HepG2 (cell line): ENCODE measurements at regions not wholly inside any gene's neighbourhood (a gene's known extent, or its start where the extent isn't known, plus 50 kb on each side); places are given as distances from the start of the nearest gene placed in this dataset.

Experiments used
- ATAC-seq: fragments of 200-7000 bp; cut with Tn5 transposase; 3 replicates; pipeline ENCODE4 v1.9.1; 2020; ENCODE audit warnings: mild to moderate bottlenecking, moderate library complexity
- BruUV-seq: library from RNA; stranded (reverse); fragments of 400-500 nt; replicated peaks from 2 replicates; lab custom pipeline; 2021; lab: Mats Ljungman, UMichigan
- CTCF ChIA-PET: fragments of 300-600 bp; formaldehyde crosslinking; extraction: SDS; loops from one replicate; lab custom pipeline; 2021; ENCODE audit warnings: low total read pairs, inconsistent platforms, low intra/inter-chr PET ratio; lab: Yijun Ruan, JAX
- POLR2A ChIA-PET: fragments of 350-600 bp; sonication (Branson Sonifier 250); formaldehyde crosslinking; loops from one replicate; lab custom pipeline; 2020; ENCODE audit warnings: antibody characterized with exemption, inconsistent platforms; lab: Yijun Ruan, JAX
- DNase-seq: peaks from one replicate; pipeline ENCODE4 v3.0.0-alpha.2; 2015; ENCODE audit warnings: low spot score
- FAIRE-seq: peaks from 3 replicates; lab custom pipeline; 2011; peaks lifted over from hg19 to GRCh38; lab: Jason Lieb, UNC
- H2AFZ ChIP-seq: one replicate; pipeline ENCODE4 v1.6.1; 2011; ENCODE audit warnings: low read length, inconsistent platforms
- H3K27ac ChIP-seq: fragments of 300-600 bp; 3 replicates; pipeline ENCODE4 v1.8.0; 2011; ENCODE audit warnings: mixed run types, mild to moderate bottlenecking, mixed read lengths, low read length, inconsistent platforms; ENCODE audit not compliant: insufficient read depth; ENCODE audit errors: extremely low read length
- H3K27me3 ChIP-seq, 2 experiments: fragments of 200-600 bp in 1 of 2; 2 replicates in 1 of 2; 3 replicates in 1 of 2; pipeline versions ENCODE4 v1.6.0 to v1.8.0; 2011; ENCODE audit warnings: low read length in 2 of 2, mild to moderate bottlenecking in 2 of 2, moderate library complexity in 2 of 2, inconsistent platforms in 1 of 2; ENCODE audit not compliant: insufficient read depth in 2 of 2, control insufficient read depth in 1 of 2
- H3K36me3 ChIP-seq, 2 experiments: fragments of 200-600 bp in 1 of 2; replicated peaks in 1 of 2; 2 replicates in 1 of 2; 3 replicates in 1 of 2; pipeline versions ENCODE4 v1.5.1 to v1.8.0; 2011; ENCODE audit warnings: low read length in 2 of 2, inconsistent platforms in 1 of 2; ENCODE audit not compliant: insufficient read depth in 2 of 2, control insufficient read depth in 1 of 2
- H3K4me1 ChIP-seq: 2 replicates; pipeline ENCODE4 v1.5.1; 2012; ENCODE audit warnings: low read length, inconsistent platforms; ENCODE audit not compliant: insufficient read depth
- H3K4me2 ChIP-seq: 2 replicates; pipeline ENCODE4 v1.6.0; 2011; ENCODE audit warnings: low read depth, low read length, inconsistent platforms
- H3K4me3 ChIP-seq, 3 experiments: fragments of 200-600 bp in 1 of 3; sonication (generic), shearing (Covaris generic) in 1 of 3; replicated peaks in 1 of 3; 2 replicates each; pipeline ENCODE4 v1.5.1; 2011 to 2016; ENCODE audit warnings: low read length in 3 of 3, inconsistent platforms in 2 of 3, low read depth in 2 of 3, mild to moderate bottlenecking in 2 of 3, control low read depth in 1 of 3, mixed read lengths in 1 of 3; ENCODE audit not compliant: insufficient read depth in 1 of 3
- H3K79me2 ChIP-seq: one replicate; pipeline ENCODE4 v1.6.1; 2011; ENCODE audit warnings: low read length, inconsistent platforms; ENCODE audit not compliant: insufficient read depth
- H3K9ac ChIP-seq: 2 replicates; pipeline ENCODE4 v1.6.0; 2011; ENCODE audit warnings: mild to moderate bottlenecking, low read depth, low read length, inconsistent platforms; ENCODE audit not compliant: insufficient read depth
- H3K9me3 ChIP-seq: 2 replicates; pipeline ENCODE4 v1.5.1; 2012; ENCODE audit warnings: mild to moderate bottlenecking, low read length
- H4K20me1 ChIP-seq: 2 replicates; pipeline ENCODE4 v1.6.0; 2011; ENCODE audit warnings: inconsistent platforms, mild to moderate bottlenecking, low read length, moderate library complexity; ENCODE audit not compliant: insufficient read depth
- CEBPG ChIP-seq: IDR thresholded peaks from 2 replicates; pipeline ENCODE4 v1.6.1; 2016
- FOSL2 ChIP-seq: sonication (generic); formaldehyde crosslinking; IDR thresholded peaks from 2 replicates; pipeline ENCODE4 v1.4.0; 2020; ENCODE audit warnings: missing genetic modification reagents
- SALL1 ChIP-seq: sonication (generic); formaldehyde crosslinking; IDR thresholded peaks from 2 replicates; pipeline ENCODE4 v1.8.0; 2022; ENCODE audit warnings: mild to moderate bottlenecking, missing genetic modification reagents
- SOX6 ChIP-seq, 2 experiments: fragments of 450-650 bp in 1 of 2; sonication (generic) in 1 of 2; formaldehyde crosslinking in 1 of 2; IDR thresholded peaks; 2 replicates each; pipeline versions ENCODE4 v1.4.0 to v1.6.1; 2017 to 2020; ENCODE audit warnings: antibody characterized with exemption in 1 of 2, mild to moderate bottlenecking in 1 of 2, missing genetic modification reagents in 1 of 2
- THAP7 ChIP-seq: sonication (generic); formaldehyde crosslinking; IDR thresholded peaks from 2 replicates; pipeline ENCODE4 v1.8.1; 2023; ENCODE audit warnings: mild to moderate bottlenecking, missing genetic modification reagents
- ZBTB46 ChIP-seq: sonication (generic); formaldehyde crosslinking; IDR thresholded peaks from 2 replicates; pipeline ENCODE4 v1.4.0; 2020; ENCODE audit warnings: mild to moderate bottlenecking, missing genetic modification reagents, borderline replicate concordance
- ZBTB7A ChIP-seq: sonication (generic); formaldehyde crosslinking; IDR thresholded peaks from 2 replicates; pipeline ENCODE4 v1.8.0; 2022; ENCODE audit warnings: mild to moderate bottlenecking, missing genetic modification reagents
- ZNF160 ChIP-seq: sonication (generic); formaldehyde crosslinking; IDR thresholded peaks from 2 replicates; pipeline ENCODE4 v1.8.0; 2022; ENCODE audit warnings: mild to moderate bottlenecking, inconsistent platforms, missing genetic modification reagents
- ZNF609 ChIP-seq: sonication (generic); formaldehyde crosslinking; IDR thresholded peaks from 2 replicates; pipeline ENCODE4 v1.4.0; 2020; ENCODE audit warnings: mild to moderate bottlenecking, missing genetic modification reagents, borderline replicate concordance
- ZNF777 ChIP-seq: sonication (generic); formaldehyde crosslinking; IDR thresholded peaks from 2 replicates; pipeline ENCODE4 v1.4.0; 2020; ENCODE audit warnings: missing genetic modification reagents
- ZNF788 ChIP-seq: sonication (generic); formaldehyde crosslinking; IDR thresholded peaks from 2 replicates; pipeline ENCODE4 v1.5.0; 2020; ENCODE audit warnings: mild to moderate bottlenecking, missing genetic modification reagents, borderline replicate concordance
- WGBS: methylation state at CpG from one replicate; pipeline ENCODE4 v1.1.6; 2017; ENCODE audit warnings: low lambda C conversion rate; 5-methylcytosine and 5-hydroxymethylcytosine counted together
- in situ Hi-C: cut with HindIII; loops from 2 replicates; pipeline ENCODE4 v1.10.0; 2017; ENCODE audit warnings: low pct_unique_long_range_greater_than_20kb; ENCODE audit not compliant: extremely low pct_ligation_motif_present
- intact Hi-C: fragments of 100-400 bp; cut with micrococcal nuclease; formaldehyde crosslinking; loops from one replicate; pipeline ENCODE4 v1.10.0; 2022; ENCODE audit not compliant: unreplicated experiment
- TF ChIP-seq, protein P1 (sequence below): sonication (generic); formaldehyde crosslinking; IDR thresholded peaks from 2 replicates; pipeline ENCODE4 v1.9.0; 2022; ENCODE audit warnings: missing genetic modification reagents, mild to moderate bottlenecking, borderline replicate concordance
- TF ChIP-seq, protein P2 (sequence below): sonication (generic); formaldehyde crosslinking; IDR thresholded peaks from 2 replicates; pipeline ENCODE4 v1.5.0; 2020; ENCODE audit warnings: mild to moderate bottlenecking, missing genetic modification reagents

GRCh38 chr3:150351398-150351797 is 56.7 kb upstream of the TSC22D2 start:
- no TSS peak for BruUV-seq
- H3K9me3 ChIP-seq: no peaks in the 10 kb centered on the region
- no peaks in the 10 kb centered on the region for H3K36me3 ChIP-seq
- intact Hi-C loops: no loop called here
- H4K20me1 ChIP-seq: no peaks in the 10 kb centered on the region
- 95% methylated on average over 3 of the region's 3 CpGs for WGBS
- no peak overlapping the region for H3K9ac ChIP-seq
- CTCF ChIA-PET: no interaction called here
- no peak overlapping the region for H3K27ac ChIP-seq
- H3K4me2 ChIP-seq: no peak overlapping the region
- no peak for FAIRE-seq
- no peak overlapping the region for H3K4me3 ChIP-seq
- no peaks in the 10 kb centered on the region for H3K4me1 ChIP-seq
- no peak for DNase-seq
- H3K27me3 ChIP-seq: no peaks in the 10 kb centered on the region
- POLR2A ChIA-PET: no interaction called here
- ATAC-seq: no peak
- H3K79me2 ChIP-seq: no peaks in the 10 kb centered on the region
- in situ Hi-C loops: no loop called here
- H2AFZ ChIP-seq: no peak overlapping the region
- TF ChIP-seq, protein P1, sequence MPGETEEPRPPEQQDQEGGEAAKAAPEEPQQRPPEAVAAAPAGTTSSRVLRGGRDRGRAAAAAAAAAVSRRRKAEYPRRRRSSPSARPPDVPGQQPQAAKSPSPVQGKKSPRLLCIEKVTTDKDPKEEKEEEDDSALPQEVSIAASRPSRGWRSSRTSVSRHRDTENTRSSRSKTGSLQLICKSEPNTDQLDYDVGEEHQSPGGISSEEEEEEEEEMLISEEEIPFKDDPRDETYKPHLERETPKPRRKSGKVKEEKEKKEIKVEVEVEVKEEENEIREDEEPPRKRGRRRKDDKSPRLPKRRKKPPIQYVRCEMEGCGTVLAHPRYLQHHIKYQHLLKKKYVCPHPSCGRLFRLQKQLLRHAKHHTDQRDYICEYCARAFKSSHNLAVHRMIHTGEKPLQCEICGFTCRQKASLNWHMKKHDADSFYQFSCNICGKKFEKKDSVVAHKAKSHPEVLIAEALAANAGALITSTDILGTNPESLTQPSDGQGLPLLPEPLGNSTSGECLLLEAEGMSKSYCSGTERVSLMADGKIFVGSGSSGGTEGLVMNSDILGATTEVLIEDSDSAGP (CRISPR knock-in tag): no peak
- no peak for TF ChIP-seq ZNF777 (CRISPR knock-in tag)
- TF ChIP-seq SALL1 (CRISPR knock-in tag): no peak
- TF ChIP-seq FOSL2 (CRISPR knock-in tag): no peak
- TF ChIP-seq ZNF788 (CRISPR knock-in tag): no peak
- TF ChIP-seq THAP7 (CRISPR knock-in tag): no peak
- no peak for TF ChIP-seq CEBPG
- no peak for TF ChIP-seq ZNF609 (CRISPR knock-in tag)
- TF ChIP-seq, protein P2, sequence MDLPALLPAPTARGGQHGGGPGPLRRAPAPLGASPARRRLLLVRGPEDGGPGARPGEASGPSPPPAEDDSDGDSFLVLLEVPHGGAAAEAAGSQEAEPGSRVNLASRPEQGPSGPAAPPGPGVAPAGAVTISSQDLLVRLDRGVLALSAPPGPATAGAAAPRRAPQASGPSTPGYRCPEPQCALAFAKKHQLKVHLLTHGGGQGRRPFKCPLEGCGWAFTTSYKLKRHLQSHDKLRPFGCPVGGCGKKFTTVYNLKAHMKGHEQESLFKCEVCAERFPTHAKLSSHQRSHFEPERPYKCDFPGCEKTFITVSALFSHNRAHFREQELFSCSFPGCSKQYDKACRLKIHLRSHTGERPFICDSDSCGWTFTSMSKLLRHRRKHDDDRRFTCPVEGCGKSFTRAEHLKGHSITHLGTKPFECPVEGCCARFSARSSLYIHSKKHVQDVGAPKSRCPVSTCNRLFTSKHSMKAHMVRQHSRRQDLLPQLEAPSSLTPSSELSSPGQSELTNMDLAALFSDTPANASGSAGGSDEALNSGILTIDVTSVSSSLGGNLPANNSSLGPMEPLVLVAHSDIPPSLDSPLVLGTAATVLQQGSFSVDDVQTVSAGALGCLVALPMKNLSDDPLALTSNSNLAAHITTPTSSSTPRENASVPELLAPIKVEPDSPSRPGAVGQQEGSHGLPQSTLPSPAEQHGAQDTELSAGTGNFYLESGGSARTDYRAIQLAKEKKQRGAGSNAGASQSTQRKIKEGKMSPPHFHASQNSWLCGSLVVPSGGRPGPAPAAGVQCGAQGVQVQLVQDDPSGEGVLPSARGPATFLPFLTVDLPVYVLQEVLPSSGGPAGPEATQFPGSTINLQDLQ (CRISPR knock-in tag): no peak
- TF ChIP-seq ZNF160: no peak
- no peak for TF ChIP-seq ZBTB7A
- no peak for TF ChIP-seq SOX6 (IDR thresholded peaks at IDR 0.05)
- no peak for TF ChIP-seq SOX6 (CRISPR knock-in tag; IDR thresholded peaks at IDR 0.05)
- TF ChIP-seq ZBTB46 (CRISPR knock-in tag): no peak
